H9 (cell line): ENCODE measurements at regions not wholly inside any gene's neighbourhood (a gene's known extent, or its start where the extent isn't known, plus 50 kb on each side); places are given as distances from the start of the nearest gene placed in this dataset.

Experiments used
- DNase-seq: peaks from one replicate; pipeline ENCODE4 v3.0.0-alpha.2; 2017
- H2AFZ ChIP-seq: one replicate; pipeline ENCODE4 v1.6.1; 2013; ENCODE audit warnings: mild to moderate bottlenecking, low read length, control low read depth, moderate library complexity
- H2AK5ac ChIP-seq: 2 replicates; pipeline ENCODE4 v1.6.1; 2013; ENCODE audit warnings: low read length, control low read depth, mixed read lengths; ENCODE audit not compliant: insufficient read length
- H2BK120ac ChIP-seq: one replicate; pipeline ENCODE4 v1.6.1; 2013; ENCODE audit warnings: low read depth, mild to moderate bottlenecking, low read length, control low read depth, inconsistent platforms; ENCODE audit not compliant: poor library complexity, severe bottlenecking
- H2BK12ac ChIP-seq: 2 replicates; pipeline ENCODE4 v1.6.1; 2013; ENCODE audit warnings: low read length, control low read depth, mixed read lengths, low read depth; ENCODE audit not compliant: insufficient read length
- H2BK15ac ChIP-seq: 2 replicates; pipeline ENCODE4 v1.6.1; 2013; ENCODE audit warnings: low read depth, low read length, control low read depth
- H2BK20ac ChIP-seq: one replicate; pipeline ENCODE4 v1.6.1; 2013; ENCODE audit warnings: low read depth, mild to moderate bottlenecking, low read length, control low read depth, inconsistent platforms; ENCODE audit not compliant: poor library complexity, severe bottlenecking
- H2BK5ac ChIP-seq: 2 replicates; pipeline ENCODE4 v1.6.1; 2013; ENCODE audit warnings: low read length, control low read depth, mixed read lengths; ENCODE audit not compliant: insufficient read length
- H3K14ac ChIP-seq: 2 replicates; pipeline ENCODE4 v1.6.1; 2013; ENCODE audit warnings: low read length, control low read depth; ENCODE audit not compliant: insufficient read depth
- H3K18ac ChIP-seq: 2 replicates; pipeline ENCODE4 v1.6.1; 2013; ENCODE audit warnings: low read depth, mild to moderate bottlenecking, mixed read lengths, low read length, control low read depth; ENCODE audit not compliant: insufficient read length
- H3K23ac ChIP-seq: 2 replicates; pipeline ENCODE4 v1.6.1; 2013; ENCODE audit warnings: low read length, control low read depth, mixed read lengths, low read depth; ENCODE audit not compliant: insufficient read length
- H3K23me2 ChIP-seq: 2 replicates; pipeline ENCODE4 v1.6.1; 2013; ENCODE audit warnings: low read depth, mild to moderate bottlenecking, mixed read lengths, low read length, control low read depth; ENCODE audit not compliant: insufficient read length, poor library complexity, severe bottlenecking
- H3K27ac ChIP-seq: 2 replicates; pipeline ENCODE4 v1.5.1; 2013; ENCODE audit warnings: low read length, control low read depth, mixed read lengths, low read depth; ENCODE audit not compliant: insufficient read length
- H3K27me3 ChIP-seq: 2 replicates; pipeline ENCODE4 v1.6.1; 2013; ENCODE audit warnings: low read length, control low read depth, inconsistent platforms; ENCODE audit not compliant: insufficient read depth
- H3K4ac ChIP-seq: 2 replicates; pipeline ENCODE4 v1.6.1; 2013; ENCODE audit warnings: low read depth, mild to moderate bottlenecking, control low read depth, inconsistent platforms, low read length, moderate library complexity
- H3K4me1 ChIP-seq: 2 replicates; pipeline ENCODE4 v1.6.1; 2013; ENCODE audit warnings: low read length, control low read depth, inconsistent platforms; ENCODE audit not compliant: insufficient read depth
- H3K4me2 ChIP-seq: 2 replicates; pipeline ENCODE4 v1.6.1; 2013; ENCODE audit warnings: low read length, control low read depth, mixed read lengths; ENCODE audit not compliant: insufficient read length, insufficient read depth
- H3K56ac ChIP-seq: 2 replicates; pipeline ENCODE4 v1.6.1; 2013; ENCODE audit warnings: low read depth, mild to moderate bottlenecking, mixed read lengths, low read length, control low read depth; ENCODE audit not compliant: insufficient read length
- H3K79me1 ChIP-seq: 2 replicates; pipeline ENCODE4 v1.6.1; 2013; ENCODE audit warnings: low read depth, mild to moderate bottlenecking, moderate library complexity, low read length, control low read depth, inconsistent platforms; ENCODE audit not compliant: insufficient read depth, poor library complexity, severe bottlenecking
- H3K79me2 ChIP-seq: 2 replicates; pipeline ENCODE4 v1.6.1; 2013; ENCODE audit warnings: low read length, control low read depth, inconsistent platforms; ENCODE audit not compliant: insufficient read depth
- H3K9ac ChIP-seq: 2 replicates; pipeline ENCODE4 v1.6.1; 2013; ENCODE audit warnings: low read length, control low read depth, mixed read lengths; ENCODE audit not compliant: insufficient read length; ENCODE audit errors: extremely low read depth
- H3K9me3 ChIP-seq: one replicate; pipeline ENCODE4 v1.6.1; 2013; ENCODE audit warnings: low read depth, low read length, inconsistent platforms; ENCODE audit not compliant: control insufficient read depth
- H3T11ph ChIP-seq: one replicate; pipeline ENCODE4 v1.6.1; 2013; ENCODE audit warnings: mild to moderate bottlenecking, low read length, control low read depth, inconsistent platforms
- H4K20me1 ChIP-seq: one replicate; pipeline ENCODE4 v1.6.1; 2013; ENCODE audit not compliant: control insufficient read depth, insufficient read length, insufficient read depth
- H4K5ac ChIP-seq: 2 replicates; pipeline ENCODE4 v1.6.1; 2013; ENCODE audit warnings: low read depth, mild to moderate bottlenecking, mixed read lengths, low read length, control low read depth; ENCODE audit not compliant: insufficient read length
- H4K8ac ChIP-seq: replicated peaks from 2 replicates; pipeline ENCODE4 v1.6.1; 2013; ENCODE audit warnings: low read length, control low read depth, mixed read lengths, low read depth; ENCODE audit not compliant: insufficient read length
- H4K91ac ChIP-seq: 2 replicates; pipeline ENCODE4 v1.6.1; 2013; ENCODE audit warnings: low read depth, mild to moderate bottlenecking, moderate library complexity, mixed read lengths, low read length, control low read depth; ENCODE audit not compliant: insufficient read length
- H3K27ac Mint-ChIP-seq, 3 experiments: 2 replicates in 2 of 3; 3 replicates in 1 of 3; pipeline ENCODE4 v1.8.0; 2020 to 2021; ENCODE audit warnings: mixed read lengths in 3 of 3, mild to moderate bottlenecking in 1 of 3, moderate library complexity in 1 of 3
- H3K27me3 Mint-ChIP-seq: 2 replicates; pipeline ENCODE4 v1.8.0; 2021; ENCODE audit warnings: low read depth, mild to moderate bottlenecking, moderate library complexity, mixed read lengths
- H3K36me3 Mint-ChIP-seq, 3 experiments: 2 replicates in 2 of 3; 3 replicates in 1 of 3; pipeline ENCODE4 v1.8.0; 2020 to 2021; ENCODE audit warnings: low read depth in 3 of 3, mixed read lengths in 3 of 3; ENCODE audit not compliant: insufficient read depth in 1 of 3
- H3K4me1 Mint-ChIP-seq, 2 experiments: 2 replicates each; pipeline ENCODE4 v1.8.0; 2020; ENCODE audit warnings: mixed read lengths in 2 of 2
- H3K4me3 Mint-ChIP-seq, 2 experiments: 2 replicates in 1 of 2; 3 replicates in 1 of 2; pipeline ENCODE4 v1.8.0; 2020 to 2021; ENCODE audit warnings: mild to moderate bottlenecking in 2 of 2, mixed read lengths in 2 of 2, moderate library complexity in 1 of 2
- H3K9me3 Mint-ChIP-seq, 2 experiments: 2 replicates in 1 of 2; 3 replicates in 1 of 2; pipeline ENCODE4 v1.8.0; 2020; ENCODE audit warnings: mild to moderate bottlenecking in 2 of 2, mixed read lengths in 2 of 2, moderate library complexity in 1 of 2
- CTCF ChIP-seq: fragments of 200-600 bp; sonication (generic); conservative IDR thresholded peaks from 3 replicates; pipeline ENCODE4 v1.8.0; 2021; ENCODE audit warnings: antibody characterized with exemption, mild to moderate bottlenecking
- WGBS: extraction: QIAGEN DNeasy Blood & Tissue Kit; methylation state at CpG from one replicate; pipeline ENCODE4 v1.1.7; 2013; ENCODE audit warnings: missing lambda C conversion rate, low lambda C conversion rate, mixed read lengths; ENCODE audit not compliant: insufficient read length; ENCODE audit errors: extremely low coverage; 5-methylcytosine and 5-hydroxymethylcytosine counted together

GRCh38 chr14:65170768-65171507 is 68.6 kb upstream of the MAX start:
- TF ChIP-seq CTCF = peak; percentile 63

More at GRCh38 chr14:65170768-65171507, 68.6 kb upstream of the MAX start:
- Histone ChIP-seq H2BK120ac (no peak overlapping the region), H3K23ac (no peak overlapping the region), H2BK20ac (no peak overlapping the region), H3K79me2 (no peaks in the 10 kb centered on the region), H2BK5ac (no peak overlapping the region), H3K79me1 (no peaks in the 10 kb centered on the region), H3K9ac (no peak overlapping the region), H3K18ac (no peak overlapping the region), H3K4ac (no peak overlapping the region), H3T11ph (no peak overlapping the region), H3K9me3 (no peaks in the 10 kb centered on the region), H4K5ac (no peak overlapping the region), H3K27me3 (no peaks in the 10 kb centered on the region), H2BK15ac (no peak overlapping the region), H3K14ac (no peak overlapping the region), H3K4me2 (peak overlapping the region; percentile 2), H4K8ac (no peak overlapping the region), H3K23me2 (no peaks in the 10 kb centered on the region), H2BK12ac (no peak overlapping the region), H2AFZ (peak overlapping the region; percentile 61), H3K4me1 (peaks cover 7% of the 10 kb centered on the region; the same call in 1 of the 2 replicates), H2AK5ac (no peak overlapping the region), H3K56ac (no peak overlapping the region), H4K91ac (no peak overlapping the region), H3K27ac (no peak overlapping the region), H4K20me1 (no peaks in the 10 kb centered on the region)
- no peaks in the 10 kb centered on the region for H3K9me3 Mint-ChIP-seq
- peak; percentile 76 for DNase-seq
- no CpG with 5 or more reads among the region's 17 CpGs for WGBS
- no peaks in the 10 kb centered on the region; a peak in 1 of 7 replicates for H3K36me3 Mint-ChIP-seq
- no peak overlapping the region for H3K4me3 Mint-ChIP-seq
- peaks cover 22 to 23% of the 10 kb centered on the region in 2 experiments for H3K4me1 Mint-ChIP-seq
- H3K27ac Mint-ChIP-seq = peak overlapping the region in 1 of 3 experiments; percentile 11; a peak in 1 of 7 replicates
- peaks cover 12% of the 10 kb centered on the region for H3K27me3 Mint-ChIP-seq
